ENCODE measurements at regions not wholly inside any gene's neighbourhood (a gene's known extent, or its start where the extent isn't known, plus 50 kb on each side); places are given as distances from the start of the nearest gene placed in this dataset.

- no peak overlapping the region for H3K4me3 ChIP-seq (ENCODE audit: low read depth, low read length)
- no peak for DNase-seq (ENCODE audit: low read depth)
- TF ChIP-seq, protein P1, sequence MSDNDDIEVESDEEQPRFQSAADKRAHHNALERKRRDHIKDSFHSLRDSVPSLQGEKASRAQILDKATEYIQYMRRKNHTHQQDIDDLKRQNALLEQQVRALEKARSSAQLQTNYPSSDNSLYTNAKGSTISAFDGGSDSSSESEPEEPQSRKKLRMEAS (IDR thresholded peaks at IDR 0.05; ENCODE audit: low read depth, low read length), result no peak
Observed at GRCh38 chr19:13622766-13623715, 116.8 kb upstream of the CACNA1A start.

GRCh38 chr19:13621413-13621812 lies 115.1 kb upstream of the CACNA1A start:
- peak; percentile 11 for DNase-seq (ENCODE audit: low read depth)
- no peak overlapping the region for H3K4me3 ChIP-seq (ENCODE audit: low read depth, low read length)
- TF ChIP-seq POLR2A (IDR thresholded peaks at IDR 0.05; ENCODE audit: extremely low read depth, insufficient read length), result no peak

DNA sequence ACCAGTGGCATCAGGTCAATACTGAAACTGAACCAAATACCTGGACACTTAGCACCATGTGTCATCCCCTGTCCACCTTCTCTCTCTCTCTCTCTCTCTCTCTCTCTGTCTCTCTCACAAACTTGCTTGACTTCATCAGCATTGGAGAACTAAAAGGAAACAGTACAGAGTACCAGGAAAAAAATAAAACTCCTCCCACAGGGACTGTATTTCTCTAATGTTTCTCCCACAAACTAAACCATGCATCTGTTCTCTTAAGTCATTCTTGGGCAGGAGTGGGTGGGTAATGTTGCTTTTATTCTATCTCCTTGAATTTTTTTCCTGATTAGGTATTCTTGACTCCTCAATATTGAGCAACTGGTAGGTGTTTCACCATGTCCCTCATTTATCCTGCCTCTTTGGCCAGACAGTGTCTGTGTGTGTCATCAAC lies 112.9 kb upstream of the CACNA1A start:
- H3K4me3 ChIP-seq (ENCODE audit: low read depth, low read length), result no peak overlapping the region
- TF ChIP-seq, protein P2, sequence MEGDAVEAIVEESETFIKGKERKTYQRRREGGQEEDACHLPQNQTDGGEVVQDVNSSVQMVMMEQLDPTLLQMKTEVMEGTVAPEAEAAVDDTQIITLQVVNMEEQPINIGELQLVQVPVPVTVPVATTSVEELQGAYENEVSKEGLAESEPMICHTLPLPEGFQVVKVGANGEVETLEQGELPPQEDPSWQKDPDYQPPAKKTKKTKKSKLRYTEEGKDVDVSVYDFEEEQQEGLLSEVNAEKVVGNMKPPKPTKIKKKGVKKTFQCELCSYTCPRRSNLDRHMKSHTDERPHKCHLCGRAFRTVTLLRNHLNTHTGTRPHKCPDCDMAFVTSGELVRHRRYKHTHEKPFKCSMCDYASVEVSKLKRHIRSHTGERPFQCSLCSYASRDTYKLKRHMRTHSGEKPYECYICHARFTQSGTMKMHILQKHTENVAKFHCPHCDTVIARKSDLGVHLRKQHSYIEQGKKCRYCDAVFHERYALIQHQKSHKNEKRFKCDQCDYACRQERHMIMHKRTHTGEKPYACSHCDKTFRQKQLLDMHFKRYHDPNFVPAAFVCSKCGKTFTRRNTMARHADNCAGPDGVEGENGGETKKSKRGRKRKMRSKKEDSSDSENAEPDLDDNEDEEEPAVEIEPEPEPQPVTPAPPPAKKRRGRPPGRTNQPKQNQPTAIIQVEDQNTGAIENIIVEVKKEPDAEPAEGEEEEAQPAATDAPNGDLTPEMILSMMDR (IDR thresholded peaks at IDR 0.05; ENCODE audit: low read depth, low read length), result no peak
- no peak for TF ChIP-seq POLR2A (IDR thresholded peaks at IDR 0.05; ENCODE audit: extremely low read depth, insufficient read length)
- no peak for TF ChIP-seq MYC (IDR thresholded peaks at IDR 0.05; ENCODE audit: low read depth, low read length)
- TF ChIP-seq, protein P1 (IDR thresholded peaks at IDR 0.05; ENCODE audit: low read depth, low read length), result no peak
- DNase-seq (ENCODE audit: low read depth), result no peak

- TF ChIP-seq POLR2A (IDR thresholded peaks at IDR 0.05; ENCODE audit: extremely low read depth, insufficient read length), result no peak
- TF ChIP-seq, protein P1 (IDR thresholded peaks at IDR 0.05; ENCODE audit: low read depth, low read length), result no peak
- no peak for TF ChIP-seq MYC (IDR thresholded peaks at IDR 0.05; ENCODE audit: low read depth, low read length)
- TF ChIP-seq, protein P2 (IDR thresholded peaks at IDR 0.05; ENCODE audit: low read depth, low read length), result no peak
- H3K4me3 ChIP-seq (ENCODE audit: low read depth, low read length), result no peak overlapping the region
- no peak for DNase-seq (ENCODE audit: low read depth)
Observed at GRCh38 chr19:13615890-13616289, 109.6 kb upstream of the CACNA1A start.

GRCh38 chr19:13613447-13613846 lies 107.2 kb upstream of the CACNA1A start:
- TF ChIP-seq, protein P2 (IDR thresholded peaks at IDR 0.05; ENCODE audit: low read depth, low read length), result no peak
- TF ChIP-seq POLR2A (IDR thresholded peaks at IDR 0.05; ENCODE audit: extremely low read depth, insufficient read length) (no peak), MYC (IDR thresholded peaks at IDR 0.05; ENCODE audit: low read depth, low read length) (no peak)
- TF ChIP-seq, protein P1 (IDR thresholded peaks at IDR 0.05; ENCODE audit: low read depth, low read length), result no peak
- H3K4me3 ChIP-seq (ENCODE audit: low read depth, low read length), result no peak overlapping the region
- DNase-seq (ENCODE audit: low read depth), result no peak

DNA sequence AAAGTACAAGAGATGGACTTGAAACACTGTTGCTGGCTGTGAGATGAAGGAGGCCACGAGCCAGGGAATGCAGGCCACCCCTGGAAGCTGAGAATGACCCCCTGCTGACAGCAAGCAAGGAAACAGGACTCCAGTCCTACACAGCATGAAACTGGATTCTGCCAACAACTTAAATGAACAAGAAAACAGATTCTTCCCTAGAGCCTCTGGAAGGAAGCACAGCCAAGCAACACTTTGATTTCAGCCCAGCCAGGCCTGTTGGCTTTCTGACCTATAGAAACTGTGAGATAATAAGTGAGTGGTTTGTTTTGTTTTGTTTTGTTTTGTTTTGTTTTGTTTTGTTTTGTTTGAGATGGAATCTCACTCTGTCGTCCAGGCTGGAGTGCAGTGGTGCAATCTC lies 105.3 kb upstream of the CACNA1A start:
- TF ChIP-seq, protein P2 (IDR thresholded peaks at IDR 0.05; ENCODE audit: low read depth, low read length), result no peak
- TF ChIP-seq POLR2A (IDR thresholded peaks at IDR 0.05; ENCODE audit: extremely low read depth, insufficient read length) (no peak), MYC (IDR thresholded peaks at IDR 0.05; ENCODE audit: low read depth, low read length) (no peak)
- TF ChIP-seq, protein P1 (IDR thresholded peaks at IDR 0.05; ENCODE audit: low read depth, low read length), result no peak
- DNase-seq (ENCODE audit: low read depth), result no peak

More for the DNA sequence above, 105.3 kb upstream of the CACNA1A start:
- no peak overlapping the region for H3K4me3 ChIP-seq (ENCODE audit: low read depth, low read length)

All from NB4 (cell line).